Fibroblast of skin of left quadriceps (primary cell): ENCODE measurements at regions not wholly inside any gene's neighbourhood (a gene's known extent, or its start where the extent isn't known, plus 50 kb on each side); places are given as distances from the start of the nearest gene placed in this dataset.
A peak's percentile ranks its signal among the peaks of the same experiment; 100 is the strongest.
"Not testable (repeated sequence)": the region's sequence is repeated elsewhere in the genome, so short reads cannot be mapped to it uniquely, and the experiment has no call there.

ENCODE experiments used
- DNase-seq, 2 experiments: peaks; one replicate each; pipeline ENCODE4 v3.0.0-alpha.2; 2013; ENCODE audit warnings: low read depth in 2 of 2

- not testable (repeated sequence) for DNase-seq
These were observed 59.5 kb upstream of the FAM90A26 start for GRCh38 chr4:9110700-9111099.

GRCh38 chr4:9103148-9103524 is 67.1 kb upstream of the FAM90A26 start:
- DNase-seq: not testable (repeated sequence)

DNA sequence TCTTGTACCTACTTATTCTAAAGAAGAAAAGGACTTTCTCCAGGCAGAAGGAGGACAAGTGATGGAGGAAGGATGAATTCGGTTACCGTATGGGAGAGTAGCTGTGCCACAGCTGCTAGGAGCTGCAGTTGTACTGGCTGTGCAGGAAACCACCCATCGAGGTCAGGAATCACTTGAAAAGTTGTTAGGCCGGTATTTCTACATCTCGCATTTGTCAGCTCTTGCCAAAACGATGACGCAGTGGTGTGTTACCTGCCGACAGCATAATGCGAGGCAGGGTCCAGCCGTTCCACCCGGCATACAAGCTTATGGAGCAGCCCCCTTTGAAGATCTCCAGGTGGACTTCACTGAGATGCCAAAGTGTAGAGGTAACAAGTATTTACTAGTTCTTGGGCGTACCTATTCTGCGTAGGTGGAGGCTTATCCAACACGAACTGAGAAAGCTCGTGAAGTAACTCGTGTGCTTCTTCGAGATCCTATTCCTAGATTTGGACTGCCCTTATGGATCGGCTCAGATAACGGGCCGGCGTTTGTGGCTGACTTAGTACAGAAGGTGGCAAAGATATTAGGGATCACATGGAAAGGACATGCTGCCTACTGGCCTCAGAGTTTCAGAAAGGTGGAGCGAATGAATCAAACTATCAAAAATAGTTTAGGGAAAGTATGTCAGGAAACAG is 67.6 kb upstream of the FAM90A26 start:
- DNase-seq: not testable (repeated sequence)

GRCh38 chr4:9096330-9096729 is 73.9 kb upstream of the FAM90A26 start:
- not testable (repeated sequence) for DNase-seq

DNA sequence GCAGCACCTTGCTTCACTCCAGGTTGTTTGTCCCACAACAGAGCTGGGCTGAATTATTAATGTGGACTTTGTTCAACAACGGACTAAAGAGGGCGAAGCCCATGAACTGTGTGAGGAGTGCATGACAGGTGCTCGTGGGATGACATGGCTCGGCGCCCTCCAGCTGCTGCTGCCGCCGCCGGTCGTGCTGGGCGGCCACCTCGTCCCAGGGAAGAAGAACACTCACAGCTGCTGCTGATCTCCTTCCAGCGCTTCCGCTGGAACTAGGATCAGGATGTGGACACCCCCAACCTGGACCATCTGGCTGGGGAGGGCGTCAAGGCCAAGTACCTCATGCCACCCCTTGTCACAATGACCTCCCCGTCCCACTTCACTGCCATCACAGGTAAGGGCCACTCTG is 91.4 kb upstream of the FAM90A26 start:
- DNase-seq: not testable (repeated sequence)

GRCh38 chr4:9076974-9077373 is 93.2 kb upstream of the FAM90A26 start:
- DNase-seq: not testable (repeated sequence)

DNA sequence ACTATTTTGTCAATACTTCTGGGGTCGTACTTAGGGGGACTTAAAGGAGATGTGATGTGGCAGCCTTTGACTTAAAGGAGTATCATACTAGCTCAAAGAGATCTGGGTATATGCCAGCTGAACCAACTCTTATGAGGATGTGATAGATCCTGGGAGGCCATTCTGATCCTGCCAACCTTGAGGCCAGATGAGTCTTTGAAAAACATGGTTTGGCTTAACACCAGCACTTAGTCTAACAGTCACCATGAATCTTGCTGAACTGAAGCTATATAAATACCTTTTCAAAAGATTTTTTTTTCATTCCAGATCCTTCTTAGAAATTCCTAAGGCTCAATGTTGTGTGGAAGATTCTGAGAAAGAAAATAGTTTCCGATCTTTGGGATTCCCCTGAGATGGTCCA is 93.7 kb upstream of the FAM90A26 start:
- DNase-seq: not testable (repeated sequence)

DNA sequence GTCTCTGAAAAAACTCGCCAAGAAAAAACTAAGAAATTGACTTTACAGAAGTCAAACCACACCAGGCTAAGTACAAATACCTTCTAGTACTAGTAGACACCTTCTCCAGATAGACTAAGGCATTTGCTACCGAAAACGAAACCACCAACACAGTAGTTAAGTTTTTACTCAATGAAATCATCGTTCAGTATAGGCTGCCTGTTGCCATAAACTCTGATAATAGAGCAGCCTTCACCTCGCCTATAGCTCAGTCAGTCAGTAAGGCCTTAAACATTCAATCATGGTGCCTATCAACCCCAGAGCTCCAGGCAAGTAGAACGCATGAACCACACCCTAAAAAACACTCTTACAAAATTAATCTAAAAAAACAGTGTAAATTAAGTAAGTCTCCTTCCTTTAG is 96.8 kb upstream of the FAM90A26 start:
- DNase-seq: not testable (repeated sequence)

- not testable (repeated sequence) for DNase-seq
These were observed 97.5 kb upstream of the FAM90A26 start for GRCh38 chr4:9072521-9073220.

GRCh38 chr4:9067923-9068322 is 102.3 kb upstream of the FAM90A26 start:
- not testable (repeated sequence) for DNase-seq

DNA sequence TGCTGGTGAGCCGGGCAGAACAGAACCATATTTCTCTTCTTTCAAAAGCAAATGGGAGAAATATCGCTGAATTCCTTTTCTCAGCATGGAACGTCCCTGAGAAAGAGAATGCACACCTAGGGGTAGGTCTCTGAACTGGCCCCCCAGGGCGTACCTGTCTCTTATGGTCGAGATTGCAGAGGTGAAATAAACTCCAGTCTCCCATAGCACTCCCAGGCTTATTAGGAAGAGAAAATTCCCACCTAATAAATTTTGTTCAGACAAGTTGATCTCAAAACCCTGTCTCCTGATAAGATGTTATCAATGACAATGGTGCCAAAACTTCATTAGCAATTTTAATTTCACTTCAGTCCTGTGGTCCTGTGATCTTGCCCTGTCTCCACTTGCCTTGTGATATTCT is 106.6 kb upstream of the FAM90A26 start:
- DNase-seq: not testable (repeated sequence)

DNA sequence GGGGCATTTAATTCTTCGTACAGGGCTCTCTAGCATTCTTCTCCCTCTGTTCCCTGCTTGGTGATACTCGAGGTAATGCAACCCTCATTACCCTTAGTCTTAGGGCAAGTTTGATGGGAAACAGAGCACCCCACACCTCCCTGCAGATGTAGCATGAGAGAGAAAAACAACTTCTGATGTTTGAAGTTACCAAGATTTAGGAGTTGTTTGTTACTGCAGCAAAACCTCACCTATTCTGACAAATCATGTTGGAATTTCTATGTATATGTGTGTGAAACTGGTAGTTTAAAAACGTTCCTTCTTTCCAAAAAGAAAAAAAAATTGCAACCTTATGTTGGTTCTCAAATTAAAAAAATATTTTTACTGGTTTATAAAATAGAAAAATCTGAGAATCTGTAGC is 145.3 kb upstream of the FAM90A26 start:
- not testable (repeated sequence) for DNase-seq

DNA sequence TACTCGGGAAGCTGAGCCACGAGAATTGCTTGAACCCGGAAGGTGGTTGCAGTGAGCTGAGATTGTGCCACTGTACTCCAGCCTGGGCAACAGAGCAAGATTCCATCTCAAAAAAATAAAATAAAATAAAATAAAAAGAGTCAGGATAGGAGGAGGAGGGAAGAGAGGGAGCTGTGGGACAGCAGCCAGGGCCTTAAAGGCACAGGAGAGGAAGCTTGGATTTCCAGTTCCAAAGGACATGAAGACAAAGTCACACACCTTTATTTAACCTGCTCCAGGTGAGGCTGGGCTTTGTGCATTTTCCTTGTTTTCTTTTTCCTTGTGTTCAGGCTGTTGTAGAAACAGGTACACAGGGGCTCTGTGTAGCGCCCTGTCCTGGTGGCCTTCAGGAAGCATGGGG is 138.2 kb upstream of the HMX1 start:
- not testable (repeated sequence) for DNase-seq

DNA sequence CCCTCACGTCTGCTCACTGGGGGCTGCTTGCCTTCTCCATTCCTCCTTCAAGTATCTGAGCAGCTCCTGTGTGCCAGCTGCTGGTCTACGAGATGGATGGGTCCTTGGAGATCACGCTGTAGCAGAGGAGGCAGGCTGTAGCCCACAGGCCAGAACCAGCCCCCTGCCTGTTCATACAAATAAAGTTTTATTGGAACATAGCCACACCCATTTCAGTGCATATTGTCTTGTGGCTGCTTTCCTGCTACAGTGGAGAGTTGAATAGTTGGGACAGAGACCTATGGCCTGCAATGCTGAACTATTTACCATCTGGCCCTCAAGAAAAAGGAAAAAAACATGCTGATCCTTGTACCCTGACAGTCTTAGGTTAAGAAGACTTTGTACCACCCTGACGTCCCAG is 136.8 kb upstream of the HMX1 start:
- not testable (repeated sequence) for DNase-seq

DNA sequence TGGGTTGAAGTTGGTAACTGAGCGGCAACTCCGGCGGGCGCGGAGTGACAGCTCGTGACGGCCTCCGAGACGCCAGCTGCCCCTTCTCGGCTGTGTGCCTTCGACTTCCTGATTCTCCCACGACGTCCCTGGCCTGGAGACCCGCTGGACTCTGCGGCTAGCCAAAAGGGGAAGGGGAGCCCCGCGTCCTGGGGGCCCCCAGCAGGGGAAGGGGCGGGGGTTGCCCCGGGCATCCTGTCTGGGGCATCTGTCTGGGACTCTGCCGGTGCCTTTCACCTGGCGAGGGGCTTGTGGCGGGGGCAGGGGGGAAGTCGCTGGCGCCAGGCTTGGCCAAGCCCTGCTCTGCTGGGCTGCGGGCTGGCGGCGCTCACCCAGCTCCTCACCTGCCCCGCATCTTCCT is 129.5 kb upstream of the HMX1 start:
- not testable (repeated sequence) for DNase-seq

- peak in 1 of 2 experiments; percentile 1 for DNase-seq
These were observed 128.9 kb upstream of the HMX1 start for GRCh38 chr4:9000505-9001001.

DNA sequence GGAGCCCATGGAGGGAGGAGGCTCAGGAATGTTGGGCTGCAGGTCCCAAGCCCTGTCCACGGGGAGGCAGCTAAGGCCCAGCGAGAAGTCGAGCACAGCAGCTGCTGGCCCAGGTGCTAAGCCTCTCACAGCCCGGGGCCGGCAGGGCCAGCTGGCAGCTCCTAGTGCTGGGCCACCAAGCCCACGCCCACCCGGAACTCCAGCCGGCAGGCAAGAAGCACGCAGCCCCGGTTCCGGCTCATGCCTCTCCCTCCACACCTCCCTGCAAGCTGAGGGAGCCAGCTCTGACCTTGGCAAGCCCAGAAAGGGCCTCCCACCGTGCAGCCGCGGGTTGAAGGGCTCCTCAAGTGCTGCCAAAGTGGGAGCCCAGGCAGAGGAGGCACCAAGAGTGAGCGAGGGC is 121.3 kb upstream of the HMX1 start:
- DNase-seq: not testable (repeated sequence)

DNA sequence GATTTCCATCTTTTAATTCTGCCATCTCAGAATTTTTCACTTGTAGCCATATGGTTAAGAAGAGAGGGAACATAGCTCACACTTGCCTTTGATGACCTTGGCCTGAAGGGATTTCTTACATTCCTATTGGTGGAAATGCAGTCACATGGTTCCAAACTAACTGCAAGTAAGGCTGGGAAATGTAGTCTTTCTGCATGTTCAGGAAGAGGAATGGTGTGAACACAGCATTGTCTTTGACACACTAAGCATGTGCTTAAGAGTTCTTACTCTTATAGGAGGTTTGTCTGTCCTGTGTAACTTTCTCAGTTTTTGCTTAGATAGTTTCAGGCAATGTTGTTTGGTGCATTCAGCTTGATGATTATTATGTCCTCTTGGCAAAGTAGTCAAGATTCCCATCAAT is 119.8 kb upstream of the HMX1 start:
- DNase-seq: not testable (repeated sequence)

DNA sequence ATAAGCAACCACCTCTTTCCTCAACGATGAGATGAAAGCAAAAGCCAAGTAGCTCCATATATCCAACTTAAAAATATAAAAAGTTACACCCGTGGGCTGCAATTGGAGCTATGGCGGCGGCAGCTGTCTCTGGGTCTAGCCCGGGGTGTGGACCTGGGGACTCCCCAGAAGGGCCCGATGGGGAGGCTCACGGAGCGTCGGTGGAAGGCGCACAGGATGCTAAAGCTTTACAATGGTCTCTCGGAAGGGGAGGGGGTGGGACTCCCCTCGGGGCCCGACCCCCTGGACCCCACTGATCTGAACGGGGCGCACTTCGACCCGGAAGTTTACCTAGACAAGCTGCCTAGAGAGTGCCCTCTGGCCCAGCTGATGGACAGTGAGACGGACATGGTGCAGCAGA is 118.7 kb upstream of the HMX1 start:
- not testable (repeated sequence) for DNase-seq

GRCh38 chr4:8985786-8986185 is 114.1 kb upstream of the HMX1 start:
- not testable (repeated sequence) for DNase-seq

DNA sequence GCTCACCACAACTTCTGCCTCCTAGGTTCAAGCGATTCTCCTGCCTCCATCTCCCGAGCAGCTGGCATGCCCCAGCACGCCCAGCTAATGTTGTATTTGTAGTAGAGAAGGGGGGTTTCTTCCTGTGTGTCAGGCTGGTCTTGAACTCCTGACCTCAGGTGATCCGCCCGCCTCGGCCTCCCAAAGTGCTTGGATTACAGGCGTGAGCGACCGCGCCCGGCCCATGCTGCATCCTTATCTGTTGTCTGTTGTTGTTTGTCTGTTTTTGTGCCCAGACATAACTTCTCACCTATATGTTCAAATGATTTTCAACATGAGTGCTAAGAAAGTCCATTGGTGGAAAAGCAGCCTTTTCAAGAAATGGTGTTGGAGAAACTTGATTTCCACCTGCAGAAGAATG is 113.0 kb upstream of the HMX1 start:
- DNase-seq: not testable (repeated sequence)

GRCh38 chr4:8983921-8984320 is 112.3 kb upstream of the HMX1 start:
- DNase-seq: not testable (repeated sequence)
